GM19240 (cell line): ENCODE measurements at regions not wholly inside any gene's neighbourhood (a gene's known extent, or its start where the extent isn't known, plus 50 kb on each side); places are given as distances from the start of the nearest gene placed in this dataset.
"Not testable (repeated sequence)": the region's sequence is repeated elsewhere in the genome, so short reads cannot be mapped to it uniquely, and the experiment has no call there.

Source experiments
- DNase-seq: peaks from one replicate; pipeline ENCODE4 v3.0.0; 2011; ENCODE audit warnings: low spot score; ENCODE audit not compliant: insufficient read length

- not testable (repeated sequence) for DNase-seq
Measured at GRCh38 chr5:89164703-89165102, 281.7 kb upstream of the MEF2C start.

GRCh38 chr5:89156226-89156625 lies 273.2 kb upstream of the MEF2C start:
- DNase-seq, result no peak

- no peak for DNase-seq
Measured at GRCh38 chr5:89147031-89147430, 264.0 kb upstream of the MEF2C start.

- no peak for DNase-seq
Measured at GRCh38 chr5:89137148-89137547, 254.2 kb upstream of the MEF2C start.

- no peak for DNase-seq
Measured at GRCh38 chr5:89133975-89134374, 251.0 kb upstream of the MEF2C start.

GRCh38 chr5:89133129-89133528 lies 250.1 kb upstream of the MEF2C start:
- no peak for DNase-seq

- no peak for DNase-seq
Measured at GRCh38 chr5:89130851-89131250, 247.9 kb upstream of the MEF2C start.

GRCh38 chr5:89129941-89130340 lies 247.0 kb upstream of the MEF2C start:
- DNase-seq, result no peak

- DNase-seq, result no peak
Measured at GRCh38 chr5:89128906-89129625, 246.1 kb upstream of the MEF2C start.

- no peak for DNase-seq
Measured at GRCh38 chr5:89128092-89128491, 245.1 kb upstream of the MEF2C start.

- no peak for DNase-seq
Measured at GRCh38 chr5:89127191-89127590, 244.2 kb upstream of the MEF2C start.

- no peak for DNase-seq
Measured at GRCh38 chr5:89125372-89125771, 242.4 kb upstream of the MEF2C start.

- no peak for DNase-seq
Measured at GRCh38 chr5:89123581-89123980, 240.6 kb upstream of the MEF2C start.

- no peak for DNase-seq
Measured at GRCh38 chr5:89120719-89121118, 237.7 kb upstream of the MEF2C start.

GRCh38 chr5:89117124-89117644 lies 234.2 kb upstream of the MEF2C start:
- DNase-seq, result no peak

- DNase-seq, result no peak
Measured at GRCh38 chr5:89110916-89111646, 228.1 kb upstream of the MEF2C start.

- no peak for DNase-seq
Measured at GRCh38 chr5:89106480-89106879, 223.5 kb upstream of the MEF2C start.

GRCh38 chr5:89105836-89106235 lies 222.9 kb upstream of the MEF2C start:
- no peak for DNase-seq

- DNase-seq, result no peak
Measured at GRCh38 chr5:89105171-89105695, 222.2 kb upstream of the MEF2C start.

- no peak for DNase-seq
Measured at GRCh38 chr5:89098199-89098756, 215.3 kb upstream of the MEF2C start.

- no peak for DNase-seq
Measured at GRCh38 chr5:89097103-89097502, 214.1 kb upstream of the MEF2C start.

- no peak for DNase-seq
Measured at GRCh38 chr5:89095341-89095740, 212.4 kb upstream of the MEF2C start.
